C4-2B (cell line): ENCODE measurements at regions not wholly inside any gene's neighbourhood (a gene's known extent, or its start where the extent isn't known, plus 50 kb on each side); places are given as distances from the start of the nearest gene placed in this dataset.

Experiments used
- H3K27ac ChIP-seq: fragments of 450-650 bp; 2 replicates; pipeline ENCODE4 v1.5.1; 2017
- ZFX ChIP-seq: fragments of 450-650 bp; IDR thresholded peaks from 2 replicates; pipeline ENCODE4 v1.6.1; 2017
- TF ChIP-seq, protein P1 (sequence below): fragments of 450-650 bp; conservative IDR thresholded peaks from 2 replicates; pipeline ENCODE4 v1.5.1; 2017; ENCODE audit warnings: mild to moderate bottlenecking

DNA sequence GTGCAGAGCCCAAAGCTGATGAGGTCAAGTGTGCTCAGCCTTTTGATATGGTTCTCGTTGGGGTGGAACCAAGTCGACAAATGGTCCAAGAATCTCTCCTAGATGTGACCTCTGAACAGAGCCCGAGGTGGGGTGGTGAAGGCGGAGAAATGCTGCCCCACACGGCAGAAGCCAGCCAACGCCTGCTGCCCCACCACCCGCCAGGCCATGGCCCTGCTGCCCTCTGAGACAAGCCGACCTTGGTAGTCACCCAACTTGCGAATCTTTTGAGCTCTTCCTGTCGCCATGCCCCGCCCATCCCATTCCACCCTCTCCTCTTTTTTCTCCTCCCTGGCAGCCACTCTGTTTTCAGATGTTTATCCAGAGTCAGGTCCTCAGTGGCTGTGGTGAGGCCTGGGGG lies 91.5 kb upstream of the EGFLAM start:
- TF ChIP-seq ZFX: no peak
- TF ChIP-seq, protein P1, sequence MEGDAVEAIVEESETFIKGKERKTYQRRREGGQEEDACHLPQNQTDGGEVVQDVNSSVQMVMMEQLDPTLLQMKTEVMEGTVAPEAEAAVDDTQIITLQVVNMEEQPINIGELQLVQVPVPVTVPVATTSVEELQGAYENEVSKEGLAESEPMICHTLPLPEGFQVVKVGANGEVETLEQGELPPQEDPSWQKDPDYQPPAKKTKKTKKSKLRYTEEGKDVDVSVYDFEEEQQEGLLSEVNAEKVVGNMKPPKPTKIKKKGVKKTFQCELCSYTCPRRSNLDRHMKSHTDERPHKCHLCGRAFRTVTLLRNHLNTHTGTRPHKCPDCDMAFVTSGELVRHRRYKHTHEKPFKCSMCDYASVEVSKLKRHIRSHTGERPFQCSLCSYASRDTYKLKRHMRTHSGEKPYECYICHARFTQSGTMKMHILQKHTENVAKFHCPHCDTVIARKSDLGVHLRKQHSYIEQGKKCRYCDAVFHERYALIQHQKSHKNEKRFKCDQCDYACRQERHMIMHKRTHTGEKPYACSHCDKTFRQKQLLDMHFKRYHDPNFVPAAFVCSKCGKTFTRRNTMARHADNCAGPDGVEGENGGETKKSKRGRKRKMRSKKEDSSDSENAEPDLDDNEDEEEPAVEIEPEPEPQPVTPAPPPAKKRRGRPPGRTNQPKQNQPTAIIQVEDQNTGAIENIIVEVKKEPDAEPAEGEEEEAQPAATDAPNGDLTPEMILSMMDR: no peak
- H3K27ac ChIP-seq: no peak overlapping the region

DNA sequence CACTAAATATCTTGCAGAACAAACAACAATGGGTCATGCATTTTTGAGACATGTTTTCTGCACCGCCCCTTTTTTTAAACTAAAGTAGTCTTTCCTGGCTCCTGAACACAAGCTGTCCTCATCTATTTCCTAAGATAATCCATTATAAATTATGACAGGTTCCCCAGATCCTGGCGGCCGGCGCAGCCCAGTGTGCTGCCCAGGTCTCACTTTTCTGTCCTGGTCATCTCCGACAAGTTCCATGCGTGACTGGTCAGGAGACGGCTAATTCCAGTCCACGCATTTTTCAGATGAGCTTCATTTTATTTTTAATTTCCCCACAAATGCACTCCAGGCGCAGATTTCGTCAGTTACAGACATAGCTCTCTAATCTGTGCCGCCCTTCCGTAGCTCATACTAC lies 92.9 kb upstream of the EGFLAM start:
- no peak overlapping the region for H3K27ac ChIP-seq

DNA sequence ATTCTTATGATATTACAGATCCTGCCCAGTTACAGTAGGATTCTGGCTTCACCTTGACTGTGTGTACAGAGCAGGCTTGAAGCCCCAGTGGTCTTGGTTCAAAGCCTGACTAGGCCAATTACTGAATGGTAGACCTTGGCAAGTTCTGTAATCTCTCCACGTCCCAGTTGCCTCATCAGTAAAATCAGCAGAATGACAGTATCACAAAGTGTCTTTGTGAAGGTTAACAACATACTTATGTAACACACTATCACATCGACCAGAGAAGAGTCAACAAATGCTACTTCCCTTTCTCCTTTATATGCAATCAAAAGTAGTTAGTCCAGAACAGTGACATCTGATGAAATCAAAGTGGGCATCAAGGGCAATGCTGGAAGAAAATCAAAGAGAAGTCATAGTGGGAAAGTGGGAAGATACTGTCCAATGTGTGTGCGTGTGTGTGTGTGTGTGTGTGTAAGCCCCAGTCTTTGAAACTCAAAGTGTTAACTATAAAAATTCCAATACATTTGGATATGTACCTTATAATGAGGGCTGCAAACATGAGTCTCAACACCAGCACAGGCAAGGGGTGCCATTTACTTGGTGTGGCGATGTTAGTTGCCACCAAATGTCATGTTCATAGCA lies 93.5 kb upstream of the EGFLAM start:
- no peak overlapping the region for H3K27ac ChIP-seq
- TF ChIP-seq ZFX: no peak
- TF ChIP-seq, protein P1: no peak

More for the DNA sequence above, 92.9 kb upstream of the EGFLAM start:
- TF ChIP-seq ZFX: no peak
- TF ChIP-seq, protein P1: no peak

DNA sequence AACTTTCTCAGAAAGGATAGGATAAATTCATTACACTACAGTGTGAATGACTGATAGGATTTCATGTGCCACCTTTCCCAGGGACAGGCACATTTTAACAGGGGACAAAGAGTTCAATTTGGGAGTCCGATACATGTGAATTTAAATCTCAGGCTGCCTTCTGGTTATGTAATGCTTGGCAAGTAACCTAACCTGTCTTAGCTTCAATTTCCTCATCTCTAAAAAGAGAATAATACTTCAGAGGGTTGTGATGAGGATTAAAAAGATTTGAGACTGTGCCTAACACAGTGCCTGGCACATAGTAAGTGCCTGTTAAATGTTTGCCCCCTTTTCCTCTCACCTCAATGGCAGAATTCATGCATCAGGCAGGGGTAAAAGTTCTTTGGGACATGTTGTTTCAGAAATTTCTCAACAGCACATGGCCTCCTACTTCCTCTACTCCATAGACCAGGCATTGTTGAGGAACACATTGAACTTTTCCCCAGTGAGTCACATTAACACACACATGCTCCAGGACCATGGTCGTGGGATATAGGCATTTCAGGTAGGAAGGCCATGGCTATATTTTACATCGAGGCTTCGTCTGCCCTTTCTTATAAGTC lies 94.6 kb upstream of the EGFLAM start:
- no peak overlapping the region for H3K27ac ChIP-seq
- TF ChIP-seq, protein P1: no peak
- TF ChIP-seq ZFX: no peak

DNA sequence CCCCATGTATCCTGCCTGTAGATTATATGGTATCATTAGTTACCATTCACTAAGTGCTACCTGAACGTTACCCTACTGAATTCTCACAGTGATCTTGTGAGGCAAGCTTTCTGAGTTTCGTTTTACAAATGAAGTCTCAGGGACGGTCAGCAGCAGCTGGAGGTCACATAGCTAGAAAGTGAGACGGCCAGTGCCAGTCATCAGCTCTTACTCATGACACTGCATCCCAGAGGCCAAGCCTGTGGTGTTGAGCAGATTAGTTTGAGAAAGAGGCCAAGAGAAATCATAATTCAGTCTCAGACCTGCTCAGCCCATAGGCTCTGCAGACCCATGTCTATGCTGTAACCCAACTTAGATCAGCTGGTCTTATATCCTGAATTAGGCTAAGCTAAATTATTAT lies 95.7 kb upstream of the EGFLAM start:
- TF ChIP-seq, protein P1: no peak
- no peak for TF ChIP-seq ZFX
- H3K27ac ChIP-seq: no peak overlapping the region

DNA sequence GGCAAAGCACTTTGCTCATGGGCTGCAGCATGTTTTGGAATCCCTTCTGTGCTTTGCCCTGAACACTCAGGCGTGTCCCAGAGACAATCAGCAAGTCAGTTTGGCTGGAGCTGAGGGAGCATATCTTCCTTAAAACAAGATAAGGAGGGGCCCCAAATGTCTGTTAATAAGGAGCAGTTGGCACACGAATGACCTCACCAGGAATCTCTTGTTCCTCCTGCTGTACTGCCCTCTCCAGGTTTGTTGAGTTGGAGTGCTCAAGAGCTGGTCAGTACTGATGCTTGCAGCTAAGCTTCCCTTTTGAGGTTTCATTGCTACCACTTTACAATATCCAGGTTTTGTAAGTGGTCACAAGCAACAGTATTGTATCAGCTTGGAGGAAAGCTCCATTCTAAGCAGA lies 101.3 kb upstream of the EGFLAM start:
- TF ChIP-seq ZFX: no peak
- TF ChIP-seq, protein P1: no peak
- H3K27ac ChIP-seq: no peak overlapping the region

DNA sequence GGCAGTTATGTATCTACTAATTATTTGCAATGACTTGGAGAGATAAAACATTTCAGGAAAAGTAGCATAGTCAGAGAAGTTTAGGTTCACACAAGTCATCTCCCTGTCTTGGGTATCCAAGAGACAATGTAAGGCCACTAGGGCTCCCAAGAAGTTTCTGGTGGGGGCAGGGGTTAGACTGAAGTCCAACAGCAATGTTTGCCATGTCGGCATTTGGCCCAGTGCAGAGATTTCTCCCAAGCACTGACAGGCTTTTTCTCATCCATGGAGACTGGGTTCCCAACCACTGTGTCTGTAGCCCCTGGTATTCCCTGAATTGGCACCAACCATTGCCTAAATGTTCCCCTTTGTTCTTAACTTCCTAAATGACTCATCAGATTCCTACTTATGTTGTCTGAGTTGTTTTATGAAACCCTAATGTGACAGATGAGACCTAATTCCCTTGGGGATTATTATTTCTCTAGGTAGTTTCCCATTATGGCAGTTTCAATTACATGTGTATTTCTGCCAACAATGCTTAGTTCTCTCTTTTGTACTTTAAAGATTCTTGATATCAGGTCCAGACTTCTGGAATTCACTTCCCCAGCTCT lies 103.6 kb upstream of the EGFLAM start:
- TF ChIP-seq, protein P1: no peak
- no peak for TF ChIP-seq ZFX
- no peak overlapping the region for H3K27ac ChIP-seq
